GM23338 (cell line): ENCODE measurements at regions not wholly inside any gene's neighbourhood (a gene's known extent, or its start where the extent isn't known, plus 50 kb on each side); places are given as distances from the start of the nearest gene placed in this dataset.

ENCODE experiments used
- ATAC-seq: fragments of 200-7000 bp; cut with Tn5 transposase; 3 replicates; pipeline ENCODE4 v1.9.1; 2020
- DNase-seq: peaks from one replicate; pipeline ENCODE4 v3.0.0-alpha.2; 2015; ENCODE audit warnings: low spot score
- H2AFZ ChIP-seq: fragments of 200-600 bp; sonication (generic); 2 replicates; pipeline ENCODE4 v1.8.0; 2016; ENCODE audit warnings: antibody characterized with exemption, mild to moderate bottlenecking, moderate library complexity
- H3F3A ChIP-seq: fragments of 200-600 bp; sonication (generic); replicated peaks from 2 replicates; pipeline ENCODE4 v1.8.0; 2017; ENCODE audit warnings: antibody characterized with exemption, mixed run types, low read depth
- H3K27ac ChIP-seq: fragments of 200-600 bp; sonication (generic); 2 replicates; pipeline ENCODE4 v1.6.1; 2016; ENCODE audit warnings: low read depth
- H3K27me3 ChIP-seq: fragments of 200-600 bp; sonication (generic); 2 replicates; pipeline ENCODE4 v1.8.0; 2016; ENCODE audit warnings: mild to moderate bottlenecking, mixed run types, moderate library complexity; ENCODE audit not compliant: insufficient read depth
- H3K36me3 ChIP-seq: fragments of 200-600 bp; sonication (generic); 2 replicates; pipeline ENCODE4 v1.8.0; 2016; ENCODE audit warnings: mild to moderate bottlenecking; ENCODE audit not compliant: insufficient read depth
- H3K4me1 ChIP-seq: fragments of 200-600 bp; sonication (generic); 2 replicates; pipeline ENCODE4 v1.8.0; 2016; ENCODE audit warnings: mild to moderate bottlenecking, moderate library complexity; ENCODE audit not compliant: insufficient read depth
- H3K4me2 ChIP-seq: fragments of 200-600 bp; sonication (generic); 2 replicates; pipeline ENCODE4 v1.7.1; 2017; ENCODE audit warnings: mixed run types
- H3K4me3 ChIP-seq: fragments of 200-600 bp; sonication (generic); 2 replicates; pipeline ENCODE4 v1.6.1; 2016; ENCODE audit warnings: mixed run types
- H3K79me2 ChIP-seq: fragments of 200-600 bp; sonication (generic); replicated peaks from 2 replicates; pipeline ENCODE4 v1.8.0; 2017; ENCODE audit warnings: mild to moderate bottlenecking; ENCODE audit not compliant: insufficient read depth
- H3K9me2 ChIP-seq: fragments of 200-600 bp; sonication (generic); 2 replicates; pipeline ENCODE4 v1.8.0; 2017; ENCODE audit not compliant: insufficient read depth
- H4K20me1 ChIP-seq: fragments of 200-600 bp; sonication (generic); replicated peaks from 2 replicates; pipeline ENCODE4 v1.8.0; 2017; ENCODE audit warnings: mild to moderate bottlenecking; ENCODE audit not compliant: insufficient read depth
- H3K27ac Mint-ChIP-seq: 2 replicates; pipeline ENCODE4 v1.8.0; 2020; ENCODE audit warnings: inconsistent platforms, mild to moderate bottlenecking, moderate library complexity, mixed read lengths
- H3K27me3 Mint-ChIP-seq: 3 replicates; pipeline ENCODE4 v1.8.0; 2022; ENCODE audit warnings: low read depth, mild to moderate bottlenecking, moderate library complexity, mixed read lengths, inconsistent platforms; ENCODE audit not compliant: insufficient read depth, poor library complexity
- H3K36me3 Mint-ChIP-seq: 3 replicates; pipeline ENCODE4 v1.8.0; 2021; ENCODE audit warnings: low read depth, mild to moderate bottlenecking, inconsistent platforms, moderate library complexity, mixed read lengths
- H3K4me1 Mint-ChIP-seq: 3 replicates; pipeline ENCODE4 v1.8.0; 2020; ENCODE audit warnings: mild to moderate bottlenecking, inconsistent platforms, mixed read lengths
- H3K4me3 Mint-ChIP-seq: 3 replicates; pipeline ENCODE4 v1.8.0; 2021; ENCODE audit warnings: moderate library complexity, mild to moderate bottlenecking, inconsistent platforms, mixed read lengths
- H3K9me3 Mint-ChIP-seq: 3 replicates; pipeline ENCODE4 v1.8.0; 2020; ENCODE audit warnings: moderate library complexity, mild to moderate bottlenecking, inconsistent platforms, mixed read lengths
- CREB1 ChIP-seq: fragments of 250-450 bp; sonication (Bioruptor Pico); IDR thresholded peaks from 2 replicates; pipeline ENCODE4 v1.5.0; 2020; ENCODE audit warnings: low read depth, mild to moderate bottlenecking, moderate library complexity
- EZH2 ChIP-seq: fragments of 200-600 bp; sonication (generic); IDR thresholded peaks from one replicate; pipeline ENCODE4 v1.8.0; 2017; ENCODE audit warnings: antibody characterized with exemption, mild to moderate bottlenecking, low read depth; ENCODE audit not compliant: unreplicated experiment
- EZH2phosphoT487 ChIP-seq: fragments of 200-600 bp; sonication (generic); IDR thresholded peaks from one replicate; pipeline ENCODE4 v1.8.1; 2018; ENCODE audit warnings: antibody characterized with exemption; ENCODE audit not compliant: unreplicated experiment
- JUNB ChIP-seq: IDR thresholded peaks from one replicate; pipeline ENCODE4 v1.6.1; 2016; ENCODE audit warnings: antibody characterized with exemption; ENCODE audit not compliant: unreplicated experiment
- NANOG ChIP-seq: IDR thresholded peaks from 2 replicates; pipeline ENCODE4 v1.6.1; 2016; ENCODE audit warnings: antibody characterized with exemption, borderline replicate concordance
- POLR2AphosphoS5 ChIP-seq: IDR thresholded peaks from 2 replicates; pipeline ENCODE4 v1.6.1; 2016; ENCODE audit warnings: antibody characterized with exemption, low read depth
- STAT1 ChIP-seq: IDR thresholded peaks from one replicate; pipeline ENCODE4 v1.6.1; 2016; ENCODE audit warnings: antibody characterized with exemption; ENCODE audit not compliant: unreplicated experiment
- ZNF114 ChIP-seq: fragments of 250-450 bp; sonication (Bioruptor Pico); IDR thresholded peaks from 2 replicates; pipeline ENCODE4 v1.5.0; 2020; ENCODE audit warnings: mild to moderate bottlenecking, moderate library complexity
- ZNF331 ChIP-seq: fragments of 250-450 bp; sonication (Bioruptor Pico); IDR thresholded peaks from 2 replicates; pipeline ENCODE4 v1.5.0; 2020; ENCODE audit warnings: low read depth, mild to moderate bottlenecking, moderate library complexity
- TF ChIP-seq, protein P1 (sequence below): IDR thresholded peaks from one replicate; pipeline ENCODE4 v1.6.1; 2018; ENCODE audit warnings: antibody characterized with exemption; ENCODE audit not compliant: unreplicated experiment
- TF ChIP-seq, protein P2 (sequence below): fragments of 250-450 bp; sonication (Bioruptor Pico); IDR thresholded peaks from 2 replicates; pipeline ENCODE4 v1.5.0; 2020; ENCODE audit warnings: mild to moderate bottlenecking, moderate library complexity
- TF ChIP-seq, protein P3 (sequence below): IDR thresholded peaks from 2 replicates; pipeline ENCODE4 v1.6.1; 2016; ENCODE audit warnings: antibody characterized with exemption
- TF ChIP-seq, protein P4 (sequence below), 2 experiments: fragments of 200-600 bp in 1 of 2; sonication (generic) in 1 of 2; conservative IDR thresholded peaks; 2 replicates each; pipeline versions ENCODE4 v1.5.1 to v1.6.1; 2016 to 2017; ENCODE audit warnings: antibody characterized with exemption in 2 of 2, low read depth in 2 of 2, mild to moderate bottlenecking in 2 of 2, moderate library complexity in 1 of 2

DNA sequence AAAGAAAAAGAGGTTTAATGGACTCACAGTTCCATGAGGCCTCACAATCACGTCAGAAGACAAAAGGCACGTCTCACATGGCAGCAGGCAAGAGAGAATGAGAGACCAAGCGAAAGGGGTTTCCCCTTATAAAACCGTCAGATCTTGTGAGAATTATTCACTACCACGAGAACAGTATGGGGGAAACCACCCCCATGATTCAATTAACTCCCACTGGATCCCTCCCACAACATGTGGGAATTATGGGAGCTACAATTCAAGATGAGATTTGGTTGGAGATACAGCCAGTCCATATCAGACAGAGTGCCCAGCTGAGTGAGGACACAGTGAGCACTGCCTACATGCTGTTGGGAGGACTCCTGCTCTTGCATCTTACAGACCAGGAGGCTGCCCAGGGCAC, 148.4 kb downstream of the TEX36 start:
- no peak overlapping the region for H3K27ac Mint-ChIP-seq
- H3K9me2 ChIP-seq = no peaks in the 10 kb centered on the region
- no peaks in the 10 kb centered on the region for H3K36me3 ChIP-seq
- no peak overlapping the region for H2AFZ ChIP-seq
- DNase-seq = no peak
- no peaks in the 10 kb centered on the region for H3K4me1 ChIP-seq
- H4K20me1 ChIP-seq = no peaks in the 10 kb centered on the region
- H3F3A ChIP-seq = no peaks in the 10 kb centered on the region
- H3K9me3 Mint-ChIP-seq = no peaks in the 10 kb centered on the region
- TF ChIP-seq JUNB = no peak
- no peak for TF ChIP-seq ZNF114 (CRISPR knock-in tag)
- no peak for TF ChIP-seq ZNF331 (CRISPR knock-in tag)
- TF ChIP-seq, protein P1, sequence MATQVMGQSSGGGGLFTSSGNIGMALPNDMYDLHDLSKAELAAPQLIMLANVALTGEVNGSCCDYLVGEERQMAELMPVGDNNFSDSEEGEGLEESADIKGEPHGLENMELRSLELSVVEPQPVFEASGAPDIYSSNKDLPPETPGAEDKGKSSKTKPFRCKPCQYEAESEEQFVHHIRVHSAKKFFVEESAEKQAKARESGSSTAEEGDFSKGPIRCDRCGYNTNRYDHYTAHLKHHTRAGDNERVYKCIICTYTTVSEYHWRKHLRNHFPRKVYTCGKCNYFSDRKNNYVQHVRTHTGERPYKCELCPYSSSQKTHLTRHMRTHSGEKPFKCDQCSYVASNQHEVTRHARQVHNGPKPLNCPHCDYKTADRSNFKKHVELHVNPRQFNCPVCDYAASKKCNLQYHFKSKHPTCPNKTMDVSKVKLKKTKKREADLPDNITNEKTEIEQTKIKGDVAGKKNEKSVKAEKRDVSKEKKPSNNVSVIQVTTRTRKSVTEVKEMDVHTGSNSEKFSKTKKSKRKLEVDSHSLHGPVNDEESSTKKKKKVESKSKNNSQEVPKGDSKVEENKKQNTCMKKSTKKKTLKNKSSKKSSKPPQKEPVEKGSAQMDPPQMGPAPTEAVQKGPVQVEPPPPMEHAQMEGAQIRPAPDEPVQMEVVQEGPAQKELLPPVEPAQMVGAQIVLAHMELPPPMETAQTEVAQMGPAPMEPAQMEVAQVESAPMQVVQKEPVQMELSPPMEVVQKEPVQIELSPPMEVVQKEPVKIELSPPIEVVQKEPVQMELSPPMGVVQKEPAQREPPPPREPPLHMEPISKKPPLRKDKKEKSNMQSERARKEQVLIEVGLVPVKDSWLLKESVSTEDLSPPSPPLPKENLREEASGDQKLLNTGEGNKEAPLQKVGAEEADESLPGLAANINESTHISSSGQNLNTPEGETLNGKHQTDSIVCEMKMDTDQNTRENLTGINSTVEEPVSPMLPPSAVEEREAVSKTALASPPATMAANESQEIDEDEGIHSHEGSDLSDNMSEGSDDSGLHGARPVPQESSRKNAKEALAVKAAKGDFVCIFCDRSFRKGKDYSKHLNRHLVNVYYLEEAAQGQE = no peak
- TF ChIP-seq, protein P2, sequence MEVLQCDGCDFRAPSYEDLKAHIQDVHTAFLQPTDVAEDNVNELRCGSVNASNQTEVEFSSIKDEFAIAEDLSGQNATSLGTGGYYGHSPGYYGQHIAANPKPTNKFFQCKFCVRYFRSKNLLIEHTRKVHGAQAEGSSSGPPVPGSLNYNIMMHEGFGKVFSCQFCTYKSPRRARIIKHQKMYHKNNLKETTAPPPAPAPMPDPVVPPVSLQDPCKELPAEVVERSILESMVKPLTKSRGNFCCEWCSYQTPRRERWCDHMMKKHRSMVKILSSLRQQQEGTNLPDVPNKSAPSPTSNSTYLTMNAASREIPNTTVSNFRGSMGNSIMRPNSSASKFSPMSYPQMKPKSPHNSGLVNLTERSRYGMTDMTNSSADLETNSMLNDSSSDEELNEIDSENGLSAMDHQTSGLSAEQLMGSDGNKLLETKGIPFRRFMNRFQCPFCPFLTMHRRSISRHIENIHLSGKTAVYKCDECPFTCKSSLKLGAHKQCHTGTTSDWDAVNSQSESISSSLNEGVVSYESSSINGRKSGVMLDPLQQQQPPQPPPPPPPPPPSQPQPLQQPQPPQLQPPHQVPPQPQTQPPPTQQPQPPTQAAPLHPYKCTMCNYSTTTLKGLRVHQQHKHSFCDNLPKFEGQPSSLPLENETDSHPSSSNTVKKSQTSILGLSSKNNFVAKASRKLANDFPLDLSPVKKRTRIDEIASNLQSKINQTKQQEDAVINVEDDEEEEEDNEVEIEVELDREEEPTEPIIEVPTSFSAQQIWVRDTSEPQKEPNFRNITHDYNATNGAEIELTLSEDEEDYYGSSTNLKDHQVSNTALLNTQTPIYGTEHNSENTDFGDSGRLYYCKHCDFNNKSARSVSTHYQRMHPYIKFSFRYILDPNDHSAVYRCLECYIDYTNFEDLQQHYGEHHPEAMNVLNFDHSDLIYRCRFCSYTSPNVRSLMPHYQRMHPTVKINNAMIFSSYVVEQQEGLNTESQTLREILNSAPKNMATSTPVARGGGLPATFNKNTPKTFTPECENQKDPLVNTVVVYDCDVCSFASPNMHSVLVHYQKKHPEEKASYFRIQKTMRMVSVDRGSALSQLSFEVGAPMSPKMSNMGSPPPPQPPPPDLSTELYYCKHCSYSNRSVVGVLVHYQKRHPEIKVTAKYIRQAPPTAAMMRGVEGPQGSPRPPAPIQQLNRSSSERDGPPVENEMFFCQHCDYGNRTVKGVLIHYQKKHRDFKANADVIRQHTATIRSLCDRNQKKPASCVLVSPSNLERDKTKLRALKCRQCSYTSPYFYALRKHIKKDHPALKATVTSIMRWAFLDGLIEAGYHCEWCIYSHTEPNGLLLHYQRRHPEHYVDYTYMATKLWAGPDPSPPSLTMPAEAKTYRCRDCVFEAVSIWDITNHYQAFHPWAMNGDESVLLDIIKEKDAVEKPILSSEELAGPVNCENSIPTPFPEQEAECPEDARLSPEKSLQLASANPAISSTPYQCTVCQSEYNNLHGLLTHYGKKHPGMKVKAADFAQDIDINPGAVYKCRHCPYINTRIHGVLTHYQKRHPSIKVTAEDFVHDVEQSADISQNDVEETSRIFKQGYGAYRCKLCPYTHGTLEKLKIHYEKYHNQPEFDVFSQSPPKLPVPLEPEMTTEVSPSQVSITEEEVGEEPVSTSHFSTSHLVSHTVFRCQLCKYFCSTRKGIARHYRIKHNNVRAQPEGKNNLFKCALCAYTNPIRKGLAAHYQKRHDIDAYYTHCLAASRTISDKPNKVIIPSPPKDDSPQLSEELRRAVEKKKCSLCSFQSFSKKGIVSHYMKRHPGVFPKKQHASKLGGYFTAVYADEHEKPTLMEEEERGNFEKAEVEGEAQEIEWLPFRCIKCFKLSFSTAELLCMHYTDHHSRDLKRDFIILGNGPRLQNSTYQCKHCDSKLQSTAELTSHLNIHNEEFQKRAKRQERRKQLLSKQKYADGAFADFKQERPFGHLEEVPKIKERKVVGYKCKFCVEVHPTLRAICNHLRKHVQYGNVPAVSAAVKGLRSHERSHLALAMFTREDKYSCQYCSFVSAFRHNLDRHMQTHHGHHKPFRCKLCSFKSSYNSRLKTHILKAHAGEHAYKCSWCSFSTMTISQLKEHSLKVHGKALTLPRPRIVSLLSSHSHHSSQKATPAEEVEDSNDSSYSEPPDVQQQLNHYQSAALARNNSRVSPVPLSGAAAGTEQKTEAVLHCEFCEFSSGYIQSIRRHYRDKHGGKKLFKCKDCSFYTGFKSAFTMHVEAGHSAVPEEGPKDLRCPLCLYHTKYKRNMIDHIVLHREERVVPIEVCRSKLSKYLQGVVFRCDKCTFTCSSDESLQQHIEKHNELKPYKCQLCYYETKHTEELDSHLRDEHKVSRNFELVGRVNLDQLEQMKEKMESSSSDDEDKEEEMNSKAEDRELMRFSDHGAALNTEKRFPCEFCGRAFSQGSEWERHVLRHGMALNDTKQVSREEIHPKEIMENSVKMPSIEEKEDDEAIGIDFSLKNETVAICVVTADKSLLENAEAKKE (CRISPR knock-in tag) = no peak
- no peak for TF ChIP-seq NANOG
- no peak for TF ChIP-seq STAT1
- TF ChIP-seq POLR2AphosphoS5 = no peak
- TF ChIP-seq, protein P3, sequence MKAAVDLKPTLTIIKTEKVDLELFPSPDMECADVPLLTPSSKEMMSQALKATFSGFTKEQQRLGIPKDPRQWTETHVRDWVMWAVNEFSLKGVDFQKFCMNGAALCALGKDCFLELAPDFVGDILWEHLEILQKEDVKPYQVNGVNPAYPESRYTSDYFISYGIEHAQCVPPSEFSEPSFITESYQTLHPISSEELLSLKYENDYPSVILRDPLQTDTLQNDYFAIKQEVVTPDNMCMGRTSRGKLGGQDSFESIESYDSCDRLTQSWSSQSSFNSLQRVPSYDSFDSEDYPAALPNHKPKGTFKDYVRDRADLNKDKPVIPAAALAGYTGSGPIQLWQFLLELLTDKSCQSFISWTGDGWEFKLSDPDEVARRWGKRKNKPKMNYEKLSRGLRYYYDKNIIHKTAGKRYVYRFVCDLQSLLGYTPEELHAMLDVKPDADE = no peak
- no peak for TF ChIP-seq EZH2phosphoT487
- TF ChIP-seq EZH2 = no peak
- TF ChIP-seq, protein P4, sequence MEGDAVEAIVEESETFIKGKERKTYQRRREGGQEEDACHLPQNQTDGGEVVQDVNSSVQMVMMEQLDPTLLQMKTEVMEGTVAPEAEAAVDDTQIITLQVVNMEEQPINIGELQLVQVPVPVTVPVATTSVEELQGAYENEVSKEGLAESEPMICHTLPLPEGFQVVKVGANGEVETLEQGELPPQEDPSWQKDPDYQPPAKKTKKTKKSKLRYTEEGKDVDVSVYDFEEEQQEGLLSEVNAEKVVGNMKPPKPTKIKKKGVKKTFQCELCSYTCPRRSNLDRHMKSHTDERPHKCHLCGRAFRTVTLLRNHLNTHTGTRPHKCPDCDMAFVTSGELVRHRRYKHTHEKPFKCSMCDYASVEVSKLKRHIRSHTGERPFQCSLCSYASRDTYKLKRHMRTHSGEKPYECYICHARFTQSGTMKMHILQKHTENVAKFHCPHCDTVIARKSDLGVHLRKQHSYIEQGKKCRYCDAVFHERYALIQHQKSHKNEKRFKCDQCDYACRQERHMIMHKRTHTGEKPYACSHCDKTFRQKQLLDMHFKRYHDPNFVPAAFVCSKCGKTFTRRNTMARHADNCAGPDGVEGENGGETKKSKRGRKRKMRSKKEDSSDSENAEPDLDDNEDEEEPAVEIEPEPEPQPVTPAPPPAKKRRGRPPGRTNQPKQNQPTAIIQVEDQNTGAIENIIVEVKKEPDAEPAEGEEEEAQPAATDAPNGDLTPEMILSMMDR (conservative IDR thresholded peaks at IDR 0.05; ENCODE audit: low read depth in 2 of 2) = no peak
- TF ChIP-seq CREB1 = no peak
- no peak for ATAC-seq
- H3K4me1 Mint-ChIP-seq = no peaks in the 10 kb centered on the region
- peaks cover 2% of the 10 kb centered on the region for H3K27me3 Mint-ChIP-seq
- H3K4me3 ChIP-seq = no peak overlapping the region
- H3K27me3 ChIP-seq = no peaks in the 10 kb centered on the region
- no peak overlapping the region for H3K4me2 ChIP-seq
- H3K79me2 ChIP-seq = no peaks in the 10 kb centered on the region
- no peak overlapping the region for H3K4me3 Mint-ChIP-seq
- no peaks in the 10 kb centered on the region for H3K36me3 Mint-ChIP-seq
- H3K27ac ChIP-seq = no peak overlapping the region
